ENCODE measurements at regions not wholly inside any gene's neighbourhood (a gene's known extent, or its start where the extent isn't known, plus 50 kb on each side); places are given as distances from the start of the nearest gene placed in this dataset.

GRCh38 chr11:110873975-110874374 lies 161.7 kb upstream of the ARHGAP20 start:
- TF ChIP-seq EZH2 (IDR thresholded peaks at IDR 0.05) (no peak), CTCF (IDR thresholded peaks at IDR 0.05) (no peak), EZH2phosphoT487 (IDR thresholded peaks at IDR 0.05) (no peak)
- no peak overlapping the region for H3K4me2 ChIP-seq
- H3K27me3 ChIP-seq: no peaks in the 10 kb centered on the region
- no peaks in the 10 kb centered on the region for H3F3A ChIP-seq (ENCODE audit: low read depth)
- H3K4me1 ChIP-seq: no peaks in the 10 kb centered on the region
- no peaks in the 10 kb centered on the region for H4K20me1 ChIP-seq (ENCODE audit: low read depth)
- no peaks in the 10 kb centered on the region for H3K36me3 ChIP-seq
- H2AFZ ChIP-seq (replicated peaks): no peak overlapping the region
- H3K4me3 ChIP-seq: no peak overlapping the region
- H3K9ac ChIP-seq: no peak overlapping the region
- Mint-ChIP-seq H3K36me3 (no peaks in the 10 kb centered on the region), H3K27me3 (ENCODE audit: insufficient read depth, low read depth) (no peaks in the 10 kb centered on the region), H3K27ac (no peak overlapping the region), H3K9me3 (no peaks in the 10 kb centered on the region), H3K4me1 (no peaks in the 10 kb centered on the region), H3K4me3 (no peak overlapping the region)
- H3K27ac ChIP-seq: no peak overlapping the region
- H3K9me3 ChIP-seq (ENCODE audit: low read depth): no peaks in the 10 kb centered on the region
- no peak for DNase-seq (ENCODE audit: low spot score)
- H3K79me2 ChIP-seq (ENCODE audit: low read depth): no peaks in the 10 kb centered on the region

GRCh38 chr11:110870816-110871522 lies 158.7 kb upstream of the ARHGAP20 start:
- H3K27me3 ChIP-seq: no peaks in the 10 kb centered on the region
- H3K9me3 Mint-ChIP-seq: no peaks in the 10 kb centered on the region
- H3K27me3 Mint-ChIP-seq (ENCODE audit: insufficient read depth, low read depth): no peaks in the 10 kb centered on the region
- H3F3A ChIP-seq (ENCODE audit: low read depth): no peaks in the 10 kb centered on the region
- no peak overlapping the region for H3K4me2 ChIP-seq
- no peak overlapping the region for H3K27ac Mint-ChIP-seq
- no peak for TF ChIP-seq CTCF (IDR thresholded peaks at IDR 0.05)
- TF ChIP-seq EZH2 (IDR thresholded peaks at IDR 0.05): no peak
- no peak for TF ChIP-seq EZH2phosphoT487 (IDR thresholded peaks at IDR 0.05)
- no peak overlapping the region for H3K9ac ChIP-seq
- H2AFZ ChIP-seq (replicated peaks): no peak overlapping the region
- H3K9me3 ChIP-seq (ENCODE audit: low read depth): no peaks in the 10 kb centered on the region
- no peaks in the 10 kb centered on the region for H3K4me1 ChIP-seq
- no peak for DNase-seq (ENCODE audit: low spot score)
- H3K4me3 ChIP-seq: no peak overlapping the region
- no peaks in the 10 kb centered on the region for H4K20me1 ChIP-seq (ENCODE audit: low read depth)
- no peaks in the 10 kb centered on the region for H3K4me1 Mint-ChIP-seq
- no peak overlapping the region for H3K27ac ChIP-seq
- H3K36me3 Mint-ChIP-seq: no peaks in the 10 kb centered on the region
- no peaks in the 10 kb centered on the region for H3K36me3 ChIP-seq
- no peak overlapping the region for H3K4me3 Mint-ChIP-seq
- no peaks in the 10 kb centered on the region for H3K79me2 ChIP-seq (ENCODE audit: low read depth)

- H4K20me1 ChIP-seq (ENCODE audit: low read depth): no peaks in the 10 kb centered on the region
- no peaks in the 10 kb centered on the region for H3K27me3 ChIP-seq
- H2AFZ ChIP-seq (replicated peaks): no peak overlapping the region
- no peak overlapping the region for H3K4me3 ChIP-seq
- Mint-ChIP-seq H3K36me3 (no peaks in the 10 kb centered on the region), H3K9me3 (no peaks in the 10 kb centered on the region), H3K4me1 (no peaks in the 10 kb centered on the region), H3K27ac (no peak overlapping the region), H3K4me3 (no peak overlapping the region), H3K27me3 (ENCODE audit: insufficient read depth, low read depth) (no peaks in the 10 kb centered on the region)
- TF ChIP-seq EZH2 (IDR thresholded peaks at IDR 0.05): no peak
- TF ChIP-seq EZH2phosphoT487 (IDR thresholded peaks at IDR 0.05): no peak
- TF ChIP-seq CTCF (IDR thresholded peaks at IDR 0.05): no peak
- H3K9ac ChIP-seq: no peak overlapping the region
- no peak overlapping the region for H3K27ac ChIP-seq
- no peaks in the 10 kb centered on the region for H3F3A ChIP-seq (ENCODE audit: low read depth)
- no peaks in the 10 kb centered on the region for H3K4me1 ChIP-seq
- no peaks in the 10 kb centered on the region for H3K9me3 ChIP-seq (ENCODE audit: low read depth)
- H3K36me3 ChIP-seq: no peaks in the 10 kb centered on the region
- H3K79me2 ChIP-seq (ENCODE audit: low read depth): no peaks in the 10 kb centered on the region
- H3K4me2 ChIP-seq: no peak overlapping the region
- no peak for DNase-seq (ENCODE audit: low spot score)
Observed at GRCh38 chr11:110867951-110868350, 155.7 kb upstream of the ARHGAP20 start.
